Peyer's patch (tissue), 4 donors: ENCODE measurements at regions not wholly inside any gene's neighbourhood (a gene's known extent, or its start where the extent isn't known, plus 50 kb on each side); places are given as distances from the start of the nearest gene placed in this dataset.

Source experiments
- POLR2A ChIP-seq, 2 donors: fragments of 450-650 bp; IDR thresholded peaks; one replicate each; pipeline ENCODE4 v1.5.1; 2017; ENCODE audit warnings: antibody characterized with exemption in 2 of 2, mild to moderate bottlenecking in 2 of 2, moderate library complexity in 2 of 2
- TF ChIP-seq, protein P1 (sequence below), 6 experiments: fragments of 450-650 bp in 4 of 6; fragments of 200-600 bp in 2 of 6; sonication (generic) in 1 of 6; IDR thresholded peaks; one replicate each; pipeline ENCODE4 v1.5.1; 2017 to 2019; ENCODE audit warnings: antibody characterized with exemption in 6 of 6, mild to moderate bottlenecking in 3 of 6, moderate library complexity in 1 of 6

DNA sequence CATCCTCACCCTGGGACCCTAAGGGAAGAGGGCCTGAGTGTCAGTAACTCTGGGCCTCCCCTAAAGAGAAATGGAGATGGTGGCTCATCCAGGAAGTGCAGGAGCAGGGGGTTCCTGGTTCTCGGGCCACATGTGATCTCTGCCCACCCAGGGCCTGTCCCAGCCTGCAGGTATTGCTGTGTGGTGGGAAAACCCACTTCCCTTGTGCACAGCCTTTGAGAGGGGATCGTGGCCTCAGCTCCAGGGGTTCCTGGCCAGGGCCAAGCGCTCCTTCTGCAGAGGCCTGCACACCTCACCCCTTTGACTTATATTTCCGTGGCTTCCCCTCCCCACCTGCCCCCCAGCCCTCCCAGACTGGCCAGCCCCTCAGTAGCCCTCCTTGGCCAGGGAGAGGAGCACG is 213.5 kb downstream of the OR4C45 start:
- TF ChIP-seq, protein P1, sequence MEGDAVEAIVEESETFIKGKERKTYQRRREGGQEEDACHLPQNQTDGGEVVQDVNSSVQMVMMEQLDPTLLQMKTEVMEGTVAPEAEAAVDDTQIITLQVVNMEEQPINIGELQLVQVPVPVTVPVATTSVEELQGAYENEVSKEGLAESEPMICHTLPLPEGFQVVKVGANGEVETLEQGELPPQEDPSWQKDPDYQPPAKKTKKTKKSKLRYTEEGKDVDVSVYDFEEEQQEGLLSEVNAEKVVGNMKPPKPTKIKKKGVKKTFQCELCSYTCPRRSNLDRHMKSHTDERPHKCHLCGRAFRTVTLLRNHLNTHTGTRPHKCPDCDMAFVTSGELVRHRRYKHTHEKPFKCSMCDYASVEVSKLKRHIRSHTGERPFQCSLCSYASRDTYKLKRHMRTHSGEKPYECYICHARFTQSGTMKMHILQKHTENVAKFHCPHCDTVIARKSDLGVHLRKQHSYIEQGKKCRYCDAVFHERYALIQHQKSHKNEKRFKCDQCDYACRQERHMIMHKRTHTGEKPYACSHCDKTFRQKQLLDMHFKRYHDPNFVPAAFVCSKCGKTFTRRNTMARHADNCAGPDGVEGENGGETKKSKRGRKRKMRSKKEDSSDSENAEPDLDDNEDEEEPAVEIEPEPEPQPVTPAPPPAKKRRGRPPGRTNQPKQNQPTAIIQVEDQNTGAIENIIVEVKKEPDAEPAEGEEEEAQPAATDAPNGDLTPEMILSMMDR (IDR thresholded peaks at IDR 0.05) = no peak
- no peak for TF ChIP-seq POLR2A (IDR thresholded peaks at IDR 0.05)
